Nephron (organoid): ENCODE measurements at regions not wholly inside any gene's neighbourhood (a gene's known extent, or its start where the extent isn't known, plus 50 kb on each side); places are given as distances from the start of the nearest gene placed in this dataset.
A peak's percentile ranks its signal among the peaks of the same experiment; 100 is the strongest.

Source experiments
- H3K27ac Mint-ChIP-seq, 3 experiments: 2 replicates each; pipeline ENCODE4 v1.8.0; 2020; ENCODE audit warnings: mixed read lengths in 3 of 3, mild to moderate bottlenecking in 2 of 3, moderate library complexity in 1 of 3
- H3K27me3 Mint-ChIP-seq: 2 replicates; pipeline ENCODE4 v1.8.0; 2021; ENCODE audit warnings: low read depth, mild to moderate bottlenecking, moderate library complexity, mixed read lengths
- H3K36me3 Mint-ChIP-seq: 2 replicates; pipeline ENCODE4 v1.8.0; 2020; ENCODE audit warnings: low read depth, mixed read lengths
- H3K4me1 Mint-ChIP-seq: 2 replicates; pipeline ENCODE4 v1.8.0; 2020; ENCODE audit warnings: mixed read lengths
- H3K4me3 Mint-ChIP-seq, 3 experiments: 2 replicates each; pipeline ENCODE4 v1.8.0; 2020; ENCODE audit warnings: mild to moderate bottlenecking in 3 of 3, mixed read lengths in 3 of 3, moderate library complexity in 2 of 3
- H3K9me3 Mint-ChIP-seq: 2 replicates; pipeline ENCODE4 v1.8.0; 2020; ENCODE audit warnings: mixed read lengths
- CTCF ChIP-seq, 3 experiments: fragments of 200-600 bp; sonication (generic); IDR thresholded peaks; one replicate each; pipeline ENCODE4 v1.5.0; 2021; ENCODE audit warnings: antibody characterized with exemption in 3 of 3; ENCODE audit not compliant: unreplicated experiment in 3 of 3

DNA sequence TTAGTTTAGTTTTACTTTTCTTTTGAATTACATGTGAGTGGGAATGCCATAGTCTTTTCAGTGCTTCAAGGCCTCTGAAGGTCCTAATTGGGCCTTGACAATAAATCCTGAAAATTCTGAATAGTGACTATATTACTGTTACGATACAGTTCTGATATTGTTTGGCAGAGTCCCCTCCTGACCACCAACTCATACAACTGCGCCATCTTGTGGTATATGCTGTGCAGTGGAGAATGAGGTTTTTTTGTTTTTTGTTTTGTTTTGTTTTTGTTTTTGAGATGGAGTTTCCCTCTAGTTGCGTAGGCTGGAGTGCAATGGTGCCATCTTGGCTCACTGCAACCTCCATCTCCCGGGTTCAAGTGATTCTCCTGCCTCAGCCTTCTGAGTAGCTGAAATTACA is 56.6 kb upstream of the CHRDL1 start:
- peaks cover 7% of the 10 kb centered on the region for H3K4me1 Mint-ChIP-seq
- no peaks in the 10 kb centered on the region for H3K9me3 Mint-ChIP-seq
- H3K4me3 Mint-ChIP-seq = no peak overlapping the region
- no peaks in the 10 kb centered on the region for H3K36me3 Mint-ChIP-seq
- no peaks in the 10 kb centered on the region for H3K27me3 Mint-ChIP-seq
- no peak overlapping the region for H3K27ac Mint-ChIP-seq
- TF ChIP-seq CTCF (IDR thresholded peaks at IDR 0.05; ENCODE audit: unreplicated experiment in 3 of 3) = peak; percentile 55 to 65 (median 59)

DNA sequence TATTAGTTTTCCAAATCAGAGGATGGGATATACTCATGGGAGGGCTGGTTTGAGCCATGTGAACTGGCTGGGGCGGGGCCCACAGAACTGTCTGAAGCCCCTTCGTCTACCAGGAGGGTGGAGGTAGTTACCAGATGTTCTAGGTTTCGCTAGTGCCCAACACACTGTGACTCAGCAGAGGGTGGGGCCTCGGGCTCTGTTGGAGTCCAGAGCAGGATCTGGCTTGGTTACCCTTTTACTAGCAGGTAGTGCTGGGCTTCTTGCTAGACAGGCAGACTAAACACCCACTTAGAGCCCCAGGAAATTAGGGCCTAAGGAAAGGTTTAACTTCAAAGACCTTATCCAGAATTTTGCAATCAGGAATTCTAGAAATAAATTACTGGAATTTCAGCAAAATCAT is 56.2 kb upstream of the CHRDL1 start:
- Mint-ChIP-seq H3K36me3 (no peaks in the 10 kb centered on the region), H3K9me3 (no peaks in the 10 kb centered on the region), H3K27ac (no peak overlapping the region), H3K4me3 (no peak overlapping the region), H3K4me1 (peaks cover 7% of the 10 kb centered on the region), H3K27me3 (no peaks in the 10 kb centered on the region)
- no peak for TF ChIP-seq CTCF (IDR thresholded peaks at IDR 0.05; ENCODE audit: unreplicated experiment in 3 of 3)

- Mint-ChIP-seq H3K36me3 (no peaks in the 10 kb centered on the region), H3K4me1 (no peaks in the 10 kb centered on the region), H3K9me3 (no peaks in the 10 kb centered on the region), H3K27ac (no peak overlapping the region), H3K4me3 (no peak overlapping the region), H3K27me3 (no peaks in the 10 kb centered on the region)
- TF ChIP-seq CTCF (IDR thresholded peaks at IDR 0.05; ENCODE audit: unreplicated experiment in 3 of 3) = peak; percentile 70 to 83 (median 70)
Measured at GRCh38 chrX:110847334-110847733, 51.7 kb upstream of the CHRDL1 start.

DNA sequence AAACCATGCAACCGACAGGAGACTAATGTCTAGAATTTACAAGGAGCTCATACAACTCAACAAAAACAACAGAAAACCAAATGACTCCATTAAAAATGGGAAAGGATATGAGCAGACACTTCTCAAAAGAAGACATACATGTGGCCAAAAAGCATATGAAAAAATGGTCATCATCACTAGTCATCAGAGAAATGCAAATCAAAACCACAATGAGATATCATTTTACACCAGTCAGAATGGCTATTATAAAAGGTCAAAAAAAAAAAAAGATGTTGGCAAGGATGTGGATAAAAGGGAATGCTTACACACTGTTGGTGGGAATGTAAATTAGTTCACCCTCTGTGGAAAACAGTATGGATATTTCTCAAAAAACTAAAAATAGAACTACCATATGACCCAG is 50.5 kb upstream of the CHRDL1 start:
- Mint-ChIP-seq H3K4me1 (no peaks in the 10 kb centered on the region), H3K27me3 (no peaks in the 10 kb centered on the region), H3K27ac (no peak overlapping the region), H3K4me3 (no peak overlapping the region), H3K36me3 (no peaks in the 10 kb centered on the region), H3K9me3 (no peaks in the 10 kb centered on the region)
- no peak for TF ChIP-seq CTCF (IDR thresholded peaks at IDR 0.05; ENCODE audit: unreplicated experiment in 3 of 3)
